Dedifferentiated amniotic fluid mesenchymal stem cell (primary cell): ENCODE measurements at regions not wholly inside any gene's neighbourhood (a gene's known extent, or its start where the extent isn't known, plus 50 kb on each side); places are given as distances from the start of the nearest gene placed in this dataset.

Experiments used
- DNase-seq: peaks from one replicate; pipeline ENCODE4 v3.0.0-alpha.2; 2016; ENCODE audit errors: extremely low spot score

GRCh38 chr9:16025627-16026026 is 472.8 kb downstream of the CCDC171 start:
- no peak for DNase-seq

- DNase-seq = no peak
Observed at GRCh38 chr9:16026886-16027285, 474.0 kb downstream of the CCDC171 start.

- DNase-seq = no peak
Observed at GRCh38 chr9:16028548-16028947, 475.7 kb downstream of the CCDC171 start.

- DNase-seq = no peak
Observed at GRCh38 chr9:16029046-16029615, 476.3 kb downstream of the CCDC171 start.

GRCh38 chr9:16029796-16030363 is 477.0 kb downstream of the CCDC171 start:
- DNase-seq = no peak

GRCh38 chr9:16030528-16031185 is 477.8 kb downstream of the CCDC171 start:
- DNase-seq = peak; percentile 64

- no peak for DNase-seq
Observed at GRCh38 chr9:16031486-16031885, 478.6 kb downstream of the CCDC171 start.

- no peak for DNase-seq
Observed at GRCh38 chr9:16031971-16032370, 479.1 kb downstream of the CCDC171 start.

GRCh38 chr9:16032799-16033198 is 480.0 kb downstream of the CCDC171 start:
- DNase-seq = no peak

- no peak for DNase-seq
Observed at GRCh38 chr9:16033253-16033652, 480.4 kb downstream of the CCDC171 start.

GRCh38 chr9:16033921-16034691 is 481.3 kb downstream of the CCDC171 start:
- DNase-seq = no peak

- DNase-seq = no peak
Observed at GRCh38 chr9:16039218-16039987, 486.6 kb downstream of the CCDC171 start.

- no peak for DNase-seq
Observed at GRCh38 chr9:16039988-16040761, 487.3 kb downstream of the CCDC171 start.

GRCh38 chr9:16043756-16044578 is 491.1 kb downstream of the CCDC171 start:
- DNase-seq = peak; percentile 63

- DNase-seq = peak; percentile 41
Observed at GRCh38 chr9:16044579-16044881, 491.7 kb downstream of the CCDC171 start.

- no peak for DNase-seq
Observed at GRCh38 chr9:16045651-16046280, 492.9 kb downstream of the CCDC171 start.

- DNase-seq = no peak
Observed at GRCh38 chr9:16046713-16047112, 493.9 kb downstream of the CCDC171 start.

- DNase-seq = no peak
Observed at GRCh38 chr9:16048129-16048528, 495.3 kb downstream of the CCDC171 start.

GRCh38 chr9:16052146-16052545 is 499.3 kb downstream of the CCDC171 start:
- no peak for DNase-seq
